NCI-H446 (cell line): ENCODE measurements at regions not wholly inside any gene's neighbourhood (a gene's known extent, or its start where the extent isn't known, plus 50 kb on each side); places are given as distances from the start of the nearest gene placed in this dataset.
A peak's percentile ranks its signal among the peaks of the same experiment; 100 is the strongest.
"Not testable (repeated sequence)": the region's sequence is repeated elsewhere in the genome, so short reads cannot be mapped to it uniquely, and the experiment has no call there.

Experiments used
- DNase-seq, 2 experiments: peaks; one replicate each; lab custom pipeline; 2025; lab: John Stamatoyannopoulos, UW

DNA sequence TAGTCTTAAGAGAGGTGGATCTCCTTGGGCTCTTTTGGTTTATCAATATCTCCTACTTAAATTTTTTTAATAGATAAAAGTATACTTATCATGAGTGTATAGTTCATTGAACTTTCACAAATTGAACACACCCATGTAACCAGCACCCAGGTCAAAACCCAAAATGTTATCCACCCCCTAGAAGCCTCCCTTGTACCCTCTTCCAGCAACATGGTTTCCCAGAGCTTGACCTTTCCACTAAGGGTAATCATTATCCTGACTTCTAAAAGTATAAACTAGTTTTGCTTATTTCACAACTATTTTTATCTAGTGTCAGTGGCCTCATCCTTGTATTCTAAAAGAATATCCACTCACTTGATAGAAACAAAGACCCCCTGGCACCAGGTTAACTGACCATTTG, 106.8 kb downstream of the MDH1 start:
- no peak for DNase-seq

DNA sequence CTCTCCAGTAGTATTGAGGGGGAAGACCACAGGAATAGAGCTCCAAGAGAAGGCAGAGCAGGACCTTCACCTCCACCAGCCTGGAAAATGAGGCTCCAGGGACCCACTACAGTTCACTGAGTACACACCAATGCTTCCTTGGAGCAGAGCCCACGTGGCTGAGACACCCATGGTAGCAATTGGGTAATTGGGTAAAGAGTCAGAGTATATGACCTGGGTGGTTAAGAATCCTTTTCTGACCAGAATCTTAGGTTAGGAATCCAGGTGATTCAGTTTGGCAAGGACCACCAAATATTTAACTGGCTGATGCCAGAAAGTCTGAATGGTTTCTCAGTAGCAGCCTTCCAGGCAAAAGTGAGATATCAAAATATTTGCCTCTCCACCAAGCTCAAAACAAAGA, 107.7 kb downstream of the MDH1 start:
- no peak for DNase-seq

DNA sequence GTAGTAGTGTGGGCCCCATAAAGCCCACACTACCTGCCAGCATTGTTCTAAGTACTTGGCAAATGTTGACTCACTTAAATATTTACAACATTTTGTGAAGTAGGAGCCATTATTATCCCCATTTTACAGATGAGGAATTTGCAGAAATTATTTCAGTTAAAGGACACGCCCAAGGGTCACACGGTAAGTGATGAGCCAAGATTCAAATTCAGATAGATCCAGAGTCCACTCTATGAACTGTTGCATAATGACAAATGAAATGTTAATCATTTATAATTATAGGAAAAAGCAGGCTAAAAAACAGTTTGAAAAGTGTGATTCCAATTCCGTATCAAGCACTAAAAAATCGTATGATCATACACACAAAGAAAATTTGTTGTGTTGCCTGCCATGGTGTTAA, 108.4 kb downstream of the MDH1 start:
- DNase-seq = no peak

DNA sequence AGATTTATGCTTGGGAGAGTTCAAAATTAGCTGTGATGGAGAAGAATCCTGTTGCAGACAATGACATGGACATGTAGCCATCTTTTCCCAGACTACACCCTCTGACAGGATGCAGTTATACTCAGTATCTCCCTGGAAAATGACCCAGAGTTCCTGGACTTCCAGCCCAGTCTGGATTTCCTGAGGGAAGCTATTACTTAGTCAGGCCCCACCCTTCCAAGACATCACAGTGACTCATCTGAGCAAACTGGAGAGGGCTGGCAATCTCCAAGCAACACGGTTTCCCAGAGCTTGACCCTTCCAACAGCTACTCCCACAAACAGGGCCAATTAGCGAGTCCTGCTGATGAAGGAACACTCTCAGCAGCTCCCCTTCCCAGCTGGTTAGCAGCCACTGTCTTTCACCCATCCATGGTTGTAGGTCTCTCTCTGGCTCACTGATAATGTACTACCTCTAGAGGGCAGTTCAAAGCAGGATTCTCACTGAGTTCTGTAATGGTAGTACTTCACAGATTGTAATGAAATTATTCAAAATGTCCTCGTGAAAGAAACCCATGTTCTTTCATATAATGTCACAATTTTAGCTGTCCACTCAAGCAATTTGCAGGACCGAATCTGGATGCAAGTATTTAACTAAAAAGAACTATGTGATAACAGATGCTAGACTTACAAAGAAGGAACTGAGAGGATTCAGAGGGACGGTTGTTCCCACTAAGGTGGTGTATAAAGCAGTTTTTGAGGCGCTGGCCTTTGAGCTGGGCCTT, 110.2 kb downstream of the MDH1 start:
- DNase-seq = peak; percentile 40 to 77

DNA sequence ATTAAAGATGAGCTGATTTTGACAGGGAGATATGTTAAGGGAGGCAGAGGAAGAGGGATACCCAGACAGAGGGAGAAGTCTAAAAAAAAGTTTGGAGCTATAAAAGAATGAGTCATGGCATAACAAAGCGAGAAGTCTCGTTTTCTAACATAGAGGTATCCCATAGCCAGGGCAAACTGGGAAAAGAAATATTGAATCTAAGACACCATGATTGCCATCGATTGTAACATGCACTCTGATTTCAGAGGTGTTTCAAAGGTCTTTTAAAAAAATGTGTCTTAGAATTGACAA, 110.7 kb downstream of the MDH1 start:
- DNase-seq = no peak

DNA sequence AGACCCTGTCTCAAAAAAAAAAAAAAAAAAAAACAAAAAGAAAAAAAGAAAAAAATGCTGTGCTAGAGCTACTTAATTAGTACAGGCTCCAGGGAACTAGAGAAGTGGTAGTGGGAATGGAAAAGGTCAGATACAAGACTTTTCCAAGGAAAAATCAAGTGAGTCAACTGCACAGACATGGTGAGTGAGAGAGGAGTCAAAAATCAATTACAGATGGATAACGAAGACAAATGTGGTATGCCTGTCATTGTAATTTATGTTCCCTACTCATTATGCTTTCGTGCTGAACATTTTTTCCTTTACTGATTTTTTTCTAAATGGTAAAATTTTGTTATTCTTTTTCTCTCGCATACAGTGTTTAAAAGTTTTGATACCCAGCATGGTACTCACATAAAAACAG, 111.5 kb downstream of the MDH1 start:
- DNase-seq = no peak

DNA sequence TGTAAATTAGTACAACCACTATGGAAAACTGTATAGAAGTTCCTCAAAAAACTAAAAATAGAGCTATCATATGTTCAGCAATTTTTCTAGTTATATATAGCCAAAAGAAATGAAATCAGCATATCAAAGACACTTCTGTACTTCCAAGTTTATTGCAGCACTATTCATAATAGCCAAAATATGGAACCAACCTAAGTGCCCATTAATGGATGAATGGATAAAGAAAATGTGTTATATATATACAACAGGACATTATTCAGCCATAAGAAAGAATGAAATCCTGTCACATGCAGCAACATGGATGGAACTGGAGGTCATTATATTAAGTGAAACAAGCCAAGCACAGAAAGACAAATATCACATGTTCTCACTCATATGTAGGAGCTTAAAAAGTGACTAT, 112.6 kb downstream of the MDH1 start:
- DNase-seq = no peak

DNA sequence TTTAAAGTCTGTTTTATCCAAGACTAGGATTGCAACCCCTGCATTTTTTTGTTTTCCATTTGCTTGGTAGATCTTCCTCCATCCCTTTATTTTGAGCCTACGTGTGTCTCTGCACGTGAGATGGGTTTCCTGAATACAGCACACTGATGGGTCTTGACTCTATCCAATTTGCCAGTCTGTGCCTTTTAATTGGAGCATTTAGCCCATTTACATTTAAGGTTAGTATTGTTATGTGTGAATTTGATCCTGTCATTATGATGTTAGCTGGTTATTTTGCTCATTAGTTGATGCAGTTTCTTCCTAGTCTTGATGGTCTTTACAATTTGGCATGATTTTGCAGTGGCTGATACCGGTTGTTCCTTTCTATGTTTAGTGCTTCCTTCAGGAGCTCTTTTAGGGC, 117.3 kb downstream of the MDH1 start:
- DNase-seq = not testable (repeated sequence)

DNA sequence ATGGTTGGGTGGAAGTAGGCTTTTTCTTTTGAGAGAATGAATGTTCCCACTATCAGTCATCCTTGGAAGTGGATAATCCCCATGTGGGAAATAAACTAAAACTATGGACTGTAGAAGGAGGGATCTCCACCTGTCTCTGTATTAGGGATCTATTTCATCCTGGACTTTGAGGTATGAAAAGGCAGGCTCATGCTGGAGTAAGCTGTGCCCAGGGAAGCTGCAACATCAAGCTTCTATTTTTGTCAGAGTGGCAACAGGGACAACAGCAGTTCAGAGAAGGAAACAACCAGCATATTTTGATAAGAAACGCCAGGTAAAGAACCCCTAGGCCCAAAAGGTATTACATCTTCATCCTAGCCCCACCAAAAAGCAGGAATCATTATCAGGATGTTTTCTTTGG, 122.0 kb downstream of the MDH1 start:
- no peak for DNase-seq

DNA sequence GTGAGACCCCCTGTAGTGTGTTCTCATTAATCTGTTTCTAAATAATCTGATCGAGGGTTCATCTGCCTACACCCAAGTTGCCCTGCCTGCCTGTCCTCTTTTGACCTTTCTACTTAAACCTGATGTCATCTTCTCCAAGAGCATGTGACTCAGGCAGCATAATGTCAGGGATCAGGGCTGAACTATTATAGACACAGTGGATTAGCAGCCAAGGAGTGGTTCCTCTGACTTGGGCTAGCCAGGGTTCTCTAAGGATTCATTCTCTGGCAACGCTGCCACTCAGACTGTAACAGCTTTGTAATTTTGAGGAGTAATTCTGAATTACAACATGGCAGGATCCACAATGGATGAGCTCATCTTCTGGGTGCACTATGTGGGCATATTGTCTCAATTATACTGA, 124.0 kb downstream of the MDH1 start:
- no peak for DNase-seq

DNA sequence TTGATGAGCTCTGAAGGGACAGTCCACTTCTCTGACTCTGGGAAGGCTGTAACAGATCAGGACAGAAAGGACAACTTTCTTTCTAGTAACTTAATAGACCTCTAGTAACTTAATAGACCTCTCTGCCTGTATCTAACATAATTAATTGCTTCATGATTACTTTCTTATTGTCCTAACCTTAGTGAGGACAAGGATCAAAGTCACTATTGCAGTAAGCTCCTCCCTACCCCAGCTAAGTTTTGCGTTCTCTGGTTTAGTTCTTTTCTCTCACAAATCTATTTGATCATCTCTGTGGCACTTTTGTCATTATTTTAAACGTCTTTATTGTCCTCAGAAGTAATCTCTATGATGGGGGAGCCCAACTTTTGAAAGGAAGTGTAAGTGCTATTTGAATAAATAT, 125.5 kb upstream of the UGP2 start:
- no peak for DNase-seq

DNA sequence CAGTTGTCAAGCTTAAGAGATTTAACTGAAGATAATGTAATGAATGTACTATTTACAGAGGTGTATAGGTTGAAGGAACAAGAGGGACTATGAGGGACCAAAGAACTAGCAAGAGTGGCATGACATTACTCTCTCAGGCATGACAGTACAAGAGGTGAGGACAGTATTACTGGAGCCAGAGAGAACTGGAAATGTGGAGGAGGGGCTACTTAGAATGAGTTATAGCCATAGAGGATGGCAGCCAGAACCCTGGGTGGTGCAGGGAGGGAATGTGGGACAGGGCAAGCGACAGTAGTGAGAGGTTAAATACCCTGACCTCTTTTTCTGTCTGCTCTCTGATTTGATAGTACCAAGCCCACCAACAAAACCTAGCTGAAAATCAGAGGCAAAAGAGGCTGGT, 122.6 kb upstream of the UGP2 start:
- no peak for DNase-seq

DNA sequence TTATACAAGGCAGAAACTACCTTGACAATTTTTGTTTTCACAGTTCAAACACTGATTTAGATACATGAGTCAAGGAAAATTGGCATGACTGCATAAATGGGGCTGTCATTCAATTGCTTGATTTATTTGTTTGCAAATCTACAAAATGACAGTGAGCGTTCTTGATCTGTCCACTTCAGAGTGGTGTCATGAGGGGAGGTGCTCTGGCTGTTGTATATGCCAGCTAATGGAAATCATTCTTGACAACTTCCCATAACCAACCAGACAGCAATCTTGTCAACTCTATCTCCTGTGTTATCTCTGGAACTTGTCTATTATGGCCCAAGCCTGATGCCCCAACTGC, 120.6 kb upstream of the UGP2 start:
- DNase-seq = no peak

DNA sequence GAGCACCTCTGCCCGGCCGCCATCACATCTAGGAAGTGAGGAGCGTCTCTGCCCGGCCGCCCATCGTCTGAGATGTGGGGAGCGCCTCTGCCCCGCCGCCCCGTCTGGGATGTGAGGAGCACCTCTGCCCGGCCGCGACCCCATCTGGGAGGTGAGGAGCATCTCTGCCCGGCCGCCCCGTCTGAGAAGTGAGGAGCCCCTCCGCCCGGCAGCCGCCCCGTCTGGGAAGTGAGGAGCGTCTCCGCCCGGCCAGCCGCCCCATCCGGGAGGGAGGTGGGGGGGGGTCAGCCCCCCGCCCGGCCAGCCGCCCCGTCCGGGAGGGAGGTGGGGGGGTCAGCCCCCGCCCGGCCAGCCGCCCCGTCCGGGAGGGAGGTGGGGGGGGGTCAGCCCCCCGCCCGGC, 119.4 kb upstream of the UGP2 start:
- DNase-seq = not testable (repeated sequence)

DNA sequence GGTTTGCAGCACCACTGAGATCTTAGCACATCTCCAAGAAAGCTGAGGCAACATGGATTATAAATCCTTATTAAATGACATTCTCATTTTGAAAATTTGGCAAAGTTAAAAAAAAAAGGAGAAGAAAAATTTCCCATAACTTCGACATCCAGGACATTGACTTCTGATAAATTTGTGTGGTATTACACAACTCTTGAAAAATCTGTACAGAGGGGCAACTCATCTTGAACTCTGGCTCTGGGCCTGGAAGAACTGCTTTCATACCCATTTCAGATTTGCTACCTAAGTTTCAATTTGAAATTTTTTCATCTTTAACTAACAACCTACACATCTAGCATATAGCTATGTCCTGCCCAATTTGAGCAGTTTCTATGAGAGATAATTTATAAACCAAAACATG, 118.0 kb upstream of the UGP2 start:
- DNase-seq = no peak

DNA sequence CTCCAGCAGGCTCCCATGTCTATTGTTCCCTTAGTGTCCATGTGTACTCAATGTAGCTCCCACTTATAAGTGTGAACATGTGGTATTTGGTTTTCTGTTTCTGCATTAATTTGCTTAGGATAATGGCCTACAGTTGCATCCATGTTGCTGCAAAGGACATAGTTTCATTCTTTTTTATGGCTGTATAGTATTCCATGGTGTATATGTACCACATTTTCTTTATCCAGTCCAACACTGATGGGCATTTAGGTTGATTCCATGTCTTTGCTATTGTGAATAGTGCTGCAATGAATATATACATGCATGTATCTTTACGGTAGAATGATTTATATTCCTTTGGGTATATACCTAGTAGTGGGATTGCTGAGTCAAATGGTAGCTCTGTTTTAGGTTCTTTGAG, 116.5 kb upstream of the UGP2 start:
- not testable (repeated sequence) for DNase-seq

DNA sequence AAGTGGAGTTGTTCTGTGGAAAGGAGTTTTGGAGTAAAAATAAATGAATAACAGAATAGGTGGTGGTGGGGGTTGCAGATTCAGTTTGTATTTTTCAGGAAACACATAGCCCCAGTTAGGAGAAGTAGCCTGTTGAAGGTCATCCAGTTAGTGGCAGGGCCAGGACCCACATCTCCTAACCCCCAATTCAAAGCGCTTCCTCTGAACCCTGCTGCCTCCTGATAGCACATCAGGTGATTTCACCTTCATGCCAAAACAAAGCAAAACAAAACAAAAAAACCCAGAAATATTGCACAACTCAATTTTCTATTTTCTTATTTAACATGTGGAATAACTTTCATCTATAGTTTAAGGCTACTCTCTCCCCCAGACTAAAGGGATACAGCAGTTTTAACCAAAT, 112.3 kb upstream of the UGP2 start:
- DNase-seq = no peak

DNA sequence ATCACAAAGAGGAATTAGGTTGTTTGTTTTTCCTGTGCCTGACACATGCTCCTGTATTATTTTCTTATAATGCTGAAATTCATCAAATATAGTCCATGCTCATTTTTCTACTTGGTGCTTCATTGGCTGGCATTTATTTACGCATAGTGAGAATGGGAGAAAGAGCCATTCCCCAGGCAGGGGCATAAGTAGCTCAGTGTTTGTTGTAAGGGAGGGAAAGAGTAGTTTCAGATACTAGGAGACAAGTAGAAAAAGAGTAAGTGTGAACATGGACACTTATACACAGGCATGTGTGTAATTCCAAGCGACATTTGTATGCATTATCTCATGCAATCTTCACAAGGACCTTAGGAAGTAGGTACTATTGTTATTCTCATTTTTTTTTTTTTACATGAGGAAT, 111.9 kb upstream of the UGP2 start:
- DNase-seq = no peak

DNA sequence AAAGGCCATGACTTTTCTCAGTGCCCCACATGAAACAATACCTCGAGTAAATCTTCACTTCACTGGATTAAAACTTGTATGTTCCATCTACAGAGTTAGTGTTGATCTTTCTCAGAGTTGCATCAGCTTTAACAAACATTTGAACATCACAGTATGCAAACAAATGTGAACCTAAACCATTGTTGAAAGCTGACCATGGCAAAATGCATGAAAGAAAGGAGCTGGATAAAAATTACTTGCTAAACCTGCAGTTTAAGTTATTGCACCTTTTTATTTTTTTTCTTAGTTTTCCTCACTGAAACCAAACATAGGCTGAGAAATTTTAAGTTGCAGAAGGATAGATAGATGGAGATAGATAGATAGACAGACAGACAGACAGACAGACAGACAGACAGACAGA, 107.2 kb upstream of the UGP2 start:
- DNase-seq = no peak

DNA sequence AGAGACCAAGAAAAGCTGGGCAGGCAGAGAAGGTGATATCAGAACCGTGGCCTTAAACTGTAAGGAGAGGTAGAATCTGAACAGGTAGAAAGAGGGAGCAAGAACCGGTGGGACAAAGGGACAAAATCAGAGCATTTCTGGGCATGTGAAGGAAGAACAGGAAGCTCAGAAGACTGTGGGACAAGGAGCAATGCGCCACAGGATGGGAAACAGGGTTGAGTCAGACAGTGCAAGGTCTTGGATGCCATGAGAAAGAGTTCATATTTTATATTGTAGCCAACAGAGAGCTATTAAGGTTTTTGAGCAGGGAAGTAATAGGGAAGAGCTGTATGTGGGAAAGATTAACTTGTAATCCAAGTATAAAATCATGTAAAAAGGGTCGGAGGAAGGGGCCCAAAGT, 106.4 kb upstream of the UGP2 start:
- no peak for DNase-seq

DNA sequence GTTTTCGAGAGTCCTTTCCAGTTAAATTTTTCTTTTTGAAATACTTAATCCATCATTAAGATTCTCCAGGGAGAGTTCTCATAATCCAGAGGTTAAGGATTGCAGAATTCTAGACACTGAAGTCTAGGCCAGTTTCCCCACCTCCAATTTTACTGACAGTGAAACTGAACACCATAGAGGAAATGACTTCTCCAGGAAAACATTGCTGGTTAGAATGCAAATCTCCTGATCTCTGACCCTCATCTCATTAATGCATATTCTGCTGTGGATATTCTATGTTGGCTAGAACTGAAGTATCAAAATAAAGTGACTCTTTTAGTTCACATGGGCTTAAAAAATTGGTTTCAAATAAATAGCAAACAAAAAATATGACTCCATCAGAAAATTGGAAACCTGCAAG, 105.8 kb upstream of the UGP2 start:
- no peak for DNase-seq

DNA sequence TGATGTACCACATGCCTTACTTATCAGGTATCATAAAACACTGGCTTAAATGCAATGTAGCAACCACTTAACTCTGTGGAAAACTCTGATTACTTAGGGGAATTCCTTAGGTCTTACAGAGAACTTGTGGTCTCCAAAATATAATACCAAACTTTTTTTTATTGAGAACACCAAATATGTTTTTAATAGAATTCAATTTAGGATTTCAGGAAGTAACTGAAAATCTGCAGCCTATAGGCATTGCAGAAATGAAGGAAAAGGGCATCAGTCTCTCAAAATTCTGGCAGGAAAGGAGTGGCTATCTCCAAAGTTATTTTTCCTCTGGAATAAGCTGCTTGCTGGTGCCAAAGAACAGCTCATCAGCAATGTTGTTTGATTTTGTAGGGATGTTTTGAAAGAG, 105.3 kb upstream of the UGP2 start:
- no peak for DNase-seq

DNA sequence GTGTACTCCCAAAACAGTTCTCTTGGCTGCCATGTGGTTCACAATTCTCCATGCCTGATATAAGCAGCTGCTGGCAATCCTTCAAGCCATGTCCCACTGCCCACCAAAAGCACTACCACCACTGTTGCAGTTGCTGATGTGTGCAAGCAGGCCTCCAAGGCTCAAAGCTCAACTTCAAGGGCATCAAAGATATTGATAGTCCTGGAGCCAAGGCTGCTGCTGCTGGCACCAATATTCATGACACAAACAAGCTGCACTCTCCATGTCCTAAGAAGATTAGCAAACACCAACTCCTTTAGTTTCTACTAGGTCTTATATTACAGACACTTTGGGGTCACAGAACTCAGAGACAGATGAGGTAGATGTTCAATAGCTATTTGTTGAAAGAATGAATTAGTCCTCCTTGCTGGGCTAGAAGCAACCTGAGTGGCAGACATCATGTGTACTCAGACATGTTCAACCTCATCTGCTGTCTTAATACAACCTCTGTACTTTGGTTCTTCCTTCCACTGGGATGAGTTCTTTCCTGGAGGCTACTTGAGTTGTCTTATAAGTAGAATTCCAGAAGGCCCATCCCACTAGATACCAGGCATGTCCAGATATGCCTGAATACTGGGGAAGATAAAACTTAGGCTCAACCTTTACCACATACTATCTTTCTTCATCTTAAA, 104.5 kb upstream of the UGP2 start:
- no peak for DNase-seq

DNA sequence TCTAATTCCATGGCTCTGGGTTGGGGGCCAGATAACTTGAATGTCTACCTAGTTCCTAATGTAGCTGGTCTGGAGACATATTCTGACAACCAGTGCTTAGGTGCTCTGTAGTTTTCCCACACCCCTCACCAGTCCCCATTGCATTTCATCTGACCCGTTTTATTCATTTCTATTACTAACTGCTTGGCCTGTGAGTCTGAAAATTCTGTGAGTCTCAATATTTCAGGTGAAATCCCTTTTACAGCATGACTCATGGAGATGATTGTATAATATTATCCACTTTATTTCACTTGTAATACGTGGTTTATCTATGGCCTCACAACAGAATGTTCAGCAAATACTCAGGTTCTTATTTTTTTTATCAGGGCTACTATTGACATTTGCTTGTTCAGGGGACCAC, 103.7 kb upstream of the UGP2 start:
- no peak for DNase-seq
